NB4 (cell line): ENCODE measurements at regions not wholly inside any gene's neighbourhood (a gene's known extent, or its start where the extent isn't known, plus 50 kb on each side); places are given as distances from the start of the nearest gene placed in this dataset.

Experiments
- DNase-seq: peaks from one replicate; pipeline ENCODE4 v3.0.0; 2010; ENCODE audit warnings: low read depth
- H3K4me3 ChIP-seq: one replicate; pipeline ENCODE4 v1.5.1; 2011; ENCODE audit warnings: mild to moderate bottlenecking, low read depth, low read length, moderate library complexity
- MYC ChIP-seq: IDR thresholded peaks from 2 replicates; pipeline ENCODE4 v1.6.1; 2011; ENCODE audit warnings: low read depth, low read length
- POLR2A ChIP-seq: IDR thresholded peaks from 2 replicates; pipeline ENCODE4 v1.6.1; 2011; ENCODE audit warnings: mild to moderate bottlenecking; ENCODE audit not compliant: insufficient read length; ENCODE audit errors: extremely low read depth
- TF ChIP-seq, protein P1 (sequence below): IDR thresholded peaks from one replicate; pipeline ENCODE4 v1.5.1; 2012; ENCODE audit warnings: low read depth, low read length
- TF ChIP-seq, protein P2 (sequence below): IDR thresholded peaks from 2 replicates; pipeline ENCODE4 v1.6.1; 2011; ENCODE audit warnings: low read depth, low read length

DNA sequence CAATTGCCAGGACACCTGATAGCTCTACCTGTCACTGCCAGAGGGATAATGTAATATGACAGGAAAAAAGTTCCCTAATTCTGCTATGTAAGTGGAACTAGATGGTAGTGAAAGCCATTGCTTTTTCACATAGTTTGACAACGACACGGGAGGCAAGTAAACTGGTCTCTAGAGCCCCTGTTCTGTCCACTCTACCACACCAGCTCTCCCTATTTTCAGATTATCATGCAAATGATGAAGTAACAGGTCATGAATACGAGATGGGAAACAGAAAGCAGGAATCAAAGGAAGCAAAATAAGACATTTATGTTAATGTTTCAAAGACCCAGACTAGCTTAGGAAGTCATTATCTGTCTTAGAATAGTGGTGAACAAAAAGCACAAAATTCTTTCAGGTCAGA is 56.2 kb downstream of the TAF11L14 start:
- no peak for DNase-seq
- no peak overlapping the region for H3K4me3 ChIP-seq
- no peak for TF ChIP-seq MYC
- TF ChIP-seq, protein P1, sequence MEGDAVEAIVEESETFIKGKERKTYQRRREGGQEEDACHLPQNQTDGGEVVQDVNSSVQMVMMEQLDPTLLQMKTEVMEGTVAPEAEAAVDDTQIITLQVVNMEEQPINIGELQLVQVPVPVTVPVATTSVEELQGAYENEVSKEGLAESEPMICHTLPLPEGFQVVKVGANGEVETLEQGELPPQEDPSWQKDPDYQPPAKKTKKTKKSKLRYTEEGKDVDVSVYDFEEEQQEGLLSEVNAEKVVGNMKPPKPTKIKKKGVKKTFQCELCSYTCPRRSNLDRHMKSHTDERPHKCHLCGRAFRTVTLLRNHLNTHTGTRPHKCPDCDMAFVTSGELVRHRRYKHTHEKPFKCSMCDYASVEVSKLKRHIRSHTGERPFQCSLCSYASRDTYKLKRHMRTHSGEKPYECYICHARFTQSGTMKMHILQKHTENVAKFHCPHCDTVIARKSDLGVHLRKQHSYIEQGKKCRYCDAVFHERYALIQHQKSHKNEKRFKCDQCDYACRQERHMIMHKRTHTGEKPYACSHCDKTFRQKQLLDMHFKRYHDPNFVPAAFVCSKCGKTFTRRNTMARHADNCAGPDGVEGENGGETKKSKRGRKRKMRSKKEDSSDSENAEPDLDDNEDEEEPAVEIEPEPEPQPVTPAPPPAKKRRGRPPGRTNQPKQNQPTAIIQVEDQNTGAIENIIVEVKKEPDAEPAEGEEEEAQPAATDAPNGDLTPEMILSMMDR, result no peak
- no peak for TF ChIP-seq POLR2A

DNA sequence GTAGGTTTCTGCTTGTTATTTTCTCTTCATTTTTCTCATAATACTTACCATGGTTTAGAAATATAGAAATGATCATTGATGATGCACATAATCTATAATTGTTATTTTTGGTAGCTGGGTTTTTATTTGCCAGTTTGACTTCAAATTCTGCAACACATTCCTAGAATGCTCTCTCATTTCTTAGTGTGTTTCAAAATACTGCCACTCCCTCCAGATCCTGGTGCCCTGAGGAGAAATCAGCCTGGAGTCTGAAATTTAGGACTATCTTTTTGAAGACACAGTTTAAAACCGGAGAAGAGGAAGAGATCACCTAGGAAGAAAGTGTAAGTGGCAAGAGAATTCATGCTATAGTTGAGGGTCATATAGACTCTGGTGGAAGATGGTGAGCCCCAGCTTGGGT is 57.5 kb downstream of the TAF11L14 start:
- no peak overlapping the region for H3K4me3 ChIP-seq
- no peak for DNase-seq
- TF ChIP-seq, protein P1, result no peak
- TF ChIP-seq, protein P2, sequence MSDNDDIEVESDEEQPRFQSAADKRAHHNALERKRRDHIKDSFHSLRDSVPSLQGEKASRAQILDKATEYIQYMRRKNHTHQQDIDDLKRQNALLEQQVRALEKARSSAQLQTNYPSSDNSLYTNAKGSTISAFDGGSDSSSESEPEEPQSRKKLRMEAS, result no peak
- TF ChIP-seq MYC (no peak), POLR2A (no peak)

DNA sequence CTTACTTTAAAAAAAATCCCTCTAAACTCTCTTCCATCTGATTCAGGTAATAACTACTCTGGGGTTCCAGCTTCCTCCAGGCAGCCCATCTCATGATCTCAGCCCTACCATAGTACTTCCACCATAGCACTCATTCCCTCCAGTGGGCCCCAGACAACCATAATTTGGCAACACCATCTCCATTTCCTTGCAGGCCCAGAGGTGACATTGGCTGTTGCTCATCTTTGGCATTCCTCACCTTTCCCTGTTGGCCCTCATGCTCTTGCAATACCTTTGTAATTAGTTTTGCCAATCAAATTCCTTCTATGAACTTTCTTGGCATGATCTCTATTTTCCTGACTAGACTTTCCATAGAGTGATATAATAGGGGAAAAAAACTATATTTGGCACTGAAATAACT is 60.1 kb downstream of the TAF11L14 start:
- no peak overlapping the region for H3K4me3 ChIP-seq
- no peak for DNase-seq
- TF ChIP-seq MYC, result no peak
- TF ChIP-seq, protein P1, result no peak
- no peak for TF ChIP-seq POLR2A
- TF ChIP-seq, protein P2, result no peak

DNA sequence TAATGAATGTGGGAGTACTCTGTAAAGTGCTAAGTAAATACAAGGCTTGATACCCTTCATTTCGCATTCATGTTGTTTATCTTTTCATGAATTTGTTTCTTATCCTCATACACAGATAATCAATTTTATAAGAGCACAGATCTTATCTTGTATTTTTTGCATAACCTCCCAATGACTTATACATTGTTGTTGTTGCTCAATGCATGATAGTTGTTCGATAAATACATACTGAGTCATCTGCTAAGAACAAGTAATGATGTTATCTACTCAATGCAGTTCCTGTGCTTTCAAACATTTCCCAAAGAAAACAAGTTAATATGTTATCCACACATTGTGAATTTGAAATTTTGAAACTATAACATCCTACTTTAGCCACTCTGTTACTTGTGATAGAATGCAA is 60.7 kb downstream of the TAF11L14 start:
- H3K4me3 ChIP-seq, result no peak overlapping the region
- no peak for DNase-seq
- TF ChIP-seq POLR2A, result no peak
- TF ChIP-seq, protein P2, result no peak
- TF ChIP-seq MYC, result no peak
- TF ChIP-seq, protein P1, result no peak

DNA sequence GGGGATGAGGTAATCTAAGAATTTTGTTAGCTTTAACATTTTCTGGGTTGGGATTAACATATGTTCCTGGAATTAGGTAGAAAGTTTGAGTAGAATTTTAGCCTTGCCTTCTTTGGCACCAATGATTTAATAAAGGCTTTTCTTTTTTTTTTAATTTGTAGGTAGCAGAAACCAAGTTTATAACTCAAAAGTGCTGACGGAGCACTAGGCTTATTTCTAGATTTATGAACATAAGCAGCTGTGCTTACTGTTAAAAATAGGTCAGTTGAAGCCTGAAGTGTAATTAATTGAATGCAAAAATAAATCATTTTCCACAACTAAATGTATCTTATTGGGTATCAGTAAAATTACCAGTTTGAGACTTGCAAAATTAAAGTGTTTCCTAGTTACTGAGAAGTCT is 62.4 kb downstream of the TAF11L14 start:
- no peak overlapping the region for H3K4me3 ChIP-seq
- TF ChIP-seq, protein P1, result no peak
- TF ChIP-seq POLR2A (no peak), MYC (no peak)
- TF ChIP-seq, protein P2, result no peak
- DNase-seq, result no peak

DNA sequence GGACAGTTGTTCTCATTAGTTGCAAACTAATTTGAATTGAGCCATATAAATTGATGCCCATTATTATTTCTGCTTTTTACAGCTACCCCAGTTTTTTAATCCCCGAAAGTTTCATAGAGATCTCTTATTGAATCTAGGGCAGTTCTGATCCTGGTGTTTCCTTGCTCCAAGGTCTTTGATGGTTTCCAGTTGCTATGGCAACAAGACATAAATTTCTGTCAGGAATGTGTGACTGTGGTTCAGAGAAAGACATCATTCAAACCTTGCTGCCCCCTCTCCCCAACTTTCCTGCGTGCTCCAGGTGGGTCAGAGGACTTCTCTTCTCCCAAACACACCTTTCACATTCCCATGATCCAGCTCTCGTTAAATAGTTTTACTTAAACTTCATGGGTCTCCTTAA is 63.4 kb downstream of the TAF11L14 start:
- TF ChIP-seq, protein P1, result no peak
- TF ChIP-seq POLR2A (no peak), MYC (no peak)
- TF ChIP-seq, protein P2, result no peak
- DNase-seq, result no peak
- H3K4me3 ChIP-seq, result no peak overlapping the region
